ENCODE measurements at regions not wholly inside any gene's neighbourhood (a gene's known extent, or its start where the extent isn't known, plus 50 kb on each side); places are given as distances from the start of the nearest gene placed in this dataset.
"Not testable (repeated sequence)": the region's sequence is repeated elsewhere in the genome, so short reads cannot be mapped to it uniquely, and the experiment has no call there.

GRCh38 chr7:142698429-142698828 lies 50.8 kb upstream of the PRSS1 start:
- no peak for DNase-seq (ENCODE audit: low spot score)

- no peak for DNase-seq (ENCODE audit: low spot score)
Observed at GRCh38 chr7:142697270-142697669, 52.0 kb upstream of the PRSS1 start.

- no peak for DNase-seq (ENCODE audit: low spot score)
Observed at GRCh38 chr7:142696456-142697179, 52.7 kb upstream of the PRSS1 start.

- no peak for DNase-seq (ENCODE audit: low spot score)
Observed at GRCh38 chr7:142693911-142694310, 55.4 kb upstream of the PRSS1 start.

- no peak for DNase-seq (ENCODE audit: low spot score)
Observed at GRCh38 chr7:142690554-142691182, 58.6 kb upstream of the PRSS1 start.

- DNase-seq (ENCODE audit: low spot score): no peak
Observed at GRCh38 chr7:142689439-142690120, 59.7 kb upstream of the PRSS1 start.

- DNase-seq (ENCODE audit: low spot score): no peak
Observed at GRCh38 chr7:142685877-142686508, 63.3 kb upstream of the PRSS1 start.

GRCh38 chr7:142681314-142682092 lies 67.8 kb upstream of the PRSS1 start:
- no peak for DNase-seq (ENCODE audit: low spot score)

- no peak for DNase-seq (ENCODE audit: low spot score)
Observed at GRCh38 chr7:142671506-142671905, 77.8 kb upstream of the PRSS1 start.

GRCh38 chr7:142670511-142670910 lies 78.8 kb upstream of the PRSS1 start:
- no peak for DNase-seq (ENCODE audit: low spot score)

GRCh38 chr7:142669074-142669654 lies 80.1 kb upstream of the PRSS1 start:
- DNase-seq (ENCODE audit: low spot score): peak; percentile 9

- DNase-seq (ENCODE audit: low spot score): no peak
Observed at GRCh38 chr7:142668495-142668894, 80.8 kb upstream of the PRSS1 start.

GRCh38 chr7:142657376-142657775 lies 91.9 kb upstream of the PRSS1 start:
- no peak for DNase-seq (ENCODE audit: low spot score)

- no peak for DNase-seq (ENCODE audit: low spot score)
Observed at GRCh38 chr7:142654398-142654797, 94.9 kb upstream of the PRSS1 start.

- DNase-seq (ENCODE audit: low spot score): no peak
Observed at GRCh38 chr7:142647749-142648148, 101.5 kb upstream of the PRSS1 start.

- no peak for DNase-seq (ENCODE audit: low spot score)
Observed at GRCh38 chr7:142646386-142647140, 102.7 kb upstream of the PRSS1 start.

GRCh38 chr7:142645777-142646176 lies 103.5 kb upstream of the PRSS1 start:
- DNase-seq (ENCODE audit: low spot score): no peak

- DNase-seq (ENCODE audit: low spot score): no peak
Observed at GRCh38 chr7:142642316-142642715, 107.0 kb upstream of the PRSS1 start.

- not testable (repeated sequence) for DNase-seq (ENCODE audit: low spot score)
Observed at GRCh38 chr7:142641252-142641651, 108.0 kb upstream of the PRSS1 start.

GRCh38 chr7:142638581-142638980 lies 110.7 kb upstream of the PRSS1 start:
- no peak for DNase-seq (ENCODE audit: low spot score)

- DNase-seq (ENCODE audit: low spot score): no peak
Observed at GRCh38 chr7:142637240-142637639, 112.0 kb upstream of the PRSS1 start.

Measured in AG08396 (cell line).